GM21528 (cell line): ENCODE measurements at regions not wholly inside any gene's neighbourhood (a gene's known extent, or its start where the extent isn't known, plus 50 kb on each side); places are given as distances from the start of the nearest gene placed in this dataset.

Experiments
- ATAC-seq: cut with Tn5 transposase; IDR thresholded peaks from one replicate; pipeline ENCODE4 v1.9.1; 2021; ENCODE audit warnings: mild to moderate bottlenecking, moderate library complexity; ENCODE audit not compliant: unreplicated experiment, low FRiP score

- ATAC-seq, result no peak
These were observed 201.3 kb downstream of the ABHD5 start for GRCh38 chr3:43892061-43892460.

GRCh38 chr3:43892526-43892925 is 201.8 kb downstream of the ABHD5 start:
- no peak for ATAC-seq

- ATAC-seq, result no peak
These were observed 203.0 kb downstream of the ABHD5 start for GRCh38 chr3:43893727-43894126.

- ATAC-seq, result no peak
These were observed 203.7 kb downstream of the ABHD5 start for GRCh38 chr3:43894176-43895049.

GRCh38 chr3:43895573-43895972 is 204.8 kb downstream of the ABHD5 start:
- ATAC-seq, result no peak

GRCh38 chr3:43902415-43902814 is 211.7 kb downstream of the ABHD5 start:
- no peak for ATAC-seq

GRCh38 chr3:43905157-43905556 is 214.4 kb downstream of the ABHD5 start:
- no peak for ATAC-seq

GRCh38 chr3:43906849-43907507 is 216.2 kb downstream of the ABHD5 start:
- peak; percentile 33 for ATAC-seq

GRCh38 chr3:43907508-43907858 is 216.7 kb downstream of the ABHD5 start:
- peak; percentile 82 for ATAC-seq

GRCh38 chr3:43908456-43908855 is 217.7 kb downstream of the ABHD5 start:
- no peak for ATAC-seq

- ATAC-seq, result no peak
These were observed 218.4 kb downstream of the ABHD5 start for GRCh38 chr3:43909149-43909548.

GRCh38 chr3:43910750-43911149 is 220.0 kb downstream of the ABHD5 start:
- ATAC-seq, result no peak

GRCh38 chr3:43913036-43913948 is 222.6 kb downstream of the ABHD5 start:
- ATAC-seq, result no peak

GRCh38 chr3:43914269-43914668 is 223.5 kb downstream of the ABHD5 start:
- ATAC-seq, result no peak

- no peak for ATAC-seq
These were observed 224.8 kb downstream of the ABHD5 start for GRCh38 chr3:43915546-43915945.

GRCh38 chr3:43917361-43917760 is 226.6 kb downstream of the ABHD5 start:
- no peak for ATAC-seq

GRCh38 chr3:43919029-43919428 is 228.3 kb downstream of the ABHD5 start:
- no peak for ATAC-seq

GRCh38 chr3:43921056-43921648 is 230.4 kb downstream of the ABHD5 start:
- no peak for ATAC-seq

GRCh38 chr3:43922374-43922773 is 231.6 kb downstream of the ABHD5 start:
- ATAC-seq, result no peak

- ATAC-seq, result no peak
These were observed 232.6 kb downstream of the ABHD5 start for GRCh38 chr3:43923104-43923882.
